Chondrocyte (in vitro differentiated cells): ENCODE measurements at regions not wholly inside any gene's neighbourhood (a gene's known extent, or its start where the extent isn't known, plus 50 kb on each side); places are given as distances from the start of the nearest gene placed in this dataset.
A peak's percentile ranks its signal among the peaks of the same experiment; 100 is the strongest.

Experiments used
- DNase-seq: peaks from one replicate; pipeline ENCODE4 v3.0.0; 2021; ENCODE audit warnings: mixed read lengths, low spot score
- H3K27ac Mint-ChIP-seq: one replicate; pipeline ENCODE4 v1.8.0; 2021; ENCODE audit warnings: mild to moderate bottlenecking, moderate library complexity, mixed read lengths; ENCODE audit not compliant: unreplicated experiment
- H3K27me3 Mint-ChIP-seq: 2 replicates; pipeline ENCODE4 v1.8.0; 2021; ENCODE audit warnings: low read depth, mixed read lengths
- H3K36me3 Mint-ChIP-seq: 2 replicates; pipeline ENCODE4 v1.8.0; 2021; ENCODE audit warnings: low read depth, mixed read lengths
- H3K4me1 Mint-ChIP-seq: 2 replicates; pipeline ENCODE4 v1.8.0; 2021; ENCODE audit warnings: low read depth, mild to moderate bottlenecking, mixed read lengths
- H3K4me3 Mint-ChIP-seq: one replicate; pipeline ENCODE4 v1.8.0; 2021; ENCODE audit warnings: mild to moderate bottlenecking, moderate library complexity, mixed read lengths; ENCODE audit not compliant: unreplicated experiment
- H3K9me3 Mint-ChIP-seq: 2 replicates; pipeline ENCODE4 v1.8.0; 2021; ENCODE audit warnings: low read depth, mixed read lengths
- CTCF ChIP-seq: fragments of 200-600 bp; sonication (generic); IDR thresholded peaks from 2 replicates; pipeline ENCODE4 v1.5.0; 2021; ENCODE audit warnings: antibody characterized with exemption, mild to moderate bottlenecking, moderate library complexity

DNA sequence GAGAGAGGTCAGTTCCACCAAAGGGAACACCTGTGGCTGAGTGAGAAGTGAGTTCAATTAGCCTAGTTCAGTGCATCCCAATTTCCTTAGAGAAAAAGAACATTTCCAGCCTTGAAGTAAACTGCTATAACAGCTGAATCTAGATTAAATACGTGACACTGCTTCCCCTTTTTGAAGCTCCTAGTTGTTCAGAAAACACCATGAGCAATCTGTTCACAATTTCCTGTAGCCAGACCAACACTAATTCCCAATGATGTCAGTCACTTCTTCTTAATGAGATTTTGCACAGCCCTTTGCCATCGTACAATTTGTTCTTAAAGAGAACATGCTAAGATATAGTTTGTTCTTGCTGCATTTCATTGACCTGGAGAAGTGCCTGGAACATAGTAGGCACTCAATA, 144.6 kb upstream of the EDNRA start:
- H3K4me3 Mint-ChIP-seq: no peak overlapping the region
- H3K36me3 Mint-ChIP-seq: no peaks in the 10 kb centered on the region
- peaks cover 53% of the 10 kb centered on the region for H3K4me1 Mint-ChIP-seq
- no peaks in the 10 kb centered on the region for H3K27me3 Mint-ChIP-seq
- peak overlapping the region; percentile 19 for H3K27ac Mint-ChIP-seq
- H3K9me3 Mint-ChIP-seq: no peaks in the 10 kb centered on the region
- TF ChIP-seq CTCF: no peak
- no peak for DNase-seq

GRCh38 chr4:147339100-147339499, 141.8 kb upstream of the EDNRA start:
- no peaks in the 10 kb centered on the region for H3K27me3 Mint-ChIP-seq
- no peak overlapping the region for H3K4me3 Mint-ChIP-seq
- TF ChIP-seq CTCF: no peak
- H3K9me3 Mint-ChIP-seq: no peaks in the 10 kb centered on the region
- peaks cover 37% of the 10 kb centered on the region for H3K4me1 Mint-ChIP-seq
- DNase-seq: no peak
- H3K36me3 Mint-ChIP-seq: no peaks in the 10 kb centered on the region
- H3K27ac Mint-ChIP-seq: no peak overlapping the region

GRCh38 chr4:147340111-147340510, 140.8 kb upstream of the EDNRA start:
- no peak for TF ChIP-seq CTCF
- no peak overlapping the region for H3K4me3 Mint-ChIP-seq
- DNase-seq: no peak
- no peaks in the 10 kb centered on the region for H3K27me3 Mint-ChIP-seq
- peak overlapping the region; percentile 75 for H3K27ac Mint-ChIP-seq
- H3K4me1 Mint-ChIP-seq: peaks cover 28% of the 10 kb centered on the region
- no peaks in the 10 kb centered on the region for H3K36me3 Mint-ChIP-seq
- no peaks in the 10 kb centered on the region for H3K9me3 Mint-ChIP-seq

- Mint-ChIP-seq H3K27ac (peak overlapping the region; percentile 12), H3K36me3 (no peaks in the 10 kb centered on the region), H3K27me3 (no peaks in the 10 kb centered on the region), H3K9me3 (no peaks in the 10 kb centered on the region), H3K4me3 (no peak overlapping the region), H3K4me1 (peaks cover 22% of the 10 kb centered on the region)
- TF ChIP-seq CTCF: no peak
- no peak for DNase-seq
Measured at GRCh38 chr4:147340591-147341120, 140.2 kb upstream of the EDNRA start.

DNA sequence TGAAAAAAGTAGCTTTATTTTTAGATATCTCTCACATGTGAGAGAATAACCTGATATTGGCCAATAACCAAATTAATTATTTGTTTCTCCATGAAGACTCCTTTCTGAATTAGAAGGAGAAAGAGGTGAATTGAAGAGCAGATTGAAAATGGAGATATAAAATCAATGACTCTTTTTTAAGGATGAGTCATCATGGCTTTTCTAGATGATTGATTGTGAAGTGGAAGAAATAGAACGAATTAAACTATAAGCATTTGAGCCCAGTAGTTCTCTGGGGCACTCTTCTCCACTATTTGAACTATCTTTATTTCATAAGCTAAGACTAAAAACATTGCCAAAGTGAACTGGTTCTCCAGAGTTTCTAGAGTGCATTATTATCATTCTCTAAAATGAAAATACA, 137.2 kb upstream of the EDNRA start:
- no peak for TF ChIP-seq CTCF
- no peak overlapping the region for H3K27ac Mint-ChIP-seq
- peaks cover 14% of the 10 kb centered on the region for H3K4me1 Mint-ChIP-seq
- H3K4me3 Mint-ChIP-seq: no peak overlapping the region
- no peaks in the 10 kb centered on the region for H3K36me3 Mint-ChIP-seq
- no peaks in the 10 kb centered on the region for H3K9me3 Mint-ChIP-seq
- no peaks in the 10 kb centered on the region for H3K27me3 Mint-ChIP-seq
- DNase-seq: no peak
